B cell (primary cell): ENCODE measurements at regions not wholly inside any gene's neighbourhood (a gene's known extent, or its start where the extent isn't known, plus 50 kb on each side); places are given as distances from the start of the nearest gene placed in this dataset.

ENCODE experiments used
- CTCF ChIP-seq: fragments of 200-600 bp; IDR thresholded peaks from one replicate; pipeline ENCODE4 v1.8.0; 2022; ENCODE audit warnings: antibody characterized with exemption, mild to moderate bottlenecking
- EZH2 ChIP-seq: IDR thresholded peaks from 2 replicates; pipeline ENCODE4 v1.6.1; 2012; ENCODE audit warnings: borderline replicate concordance, low read depth, mild to moderate bottlenecking, moderate library complexity, low read length; ENCODE audit not compliant: insufficient read depth, poor library complexity, severe bottlenecking

- TF ChIP-seq CTCF = no peak
- no peak for TF ChIP-seq EZH2
These were observed 276.3 kb downstream of the RND3 start for GRCh38 chr2:150211164-150211631.
